Left ventricle myocardium inferior (tissue), 1 donor: ENCODE measurements at regions not wholly inside any gene's neighbourhood (a gene's known extent, or its start where the extent isn't known, plus 50 kb on each side); places are given as distances from the start of the nearest gene placed in this dataset.

Experiments
- DNase-seq: peaks from one replicate; pipeline ENCODE4 v3.0.0-alpha.2; 2020
- H3K27ac ChIP-seq: fragments of 200-600 bp; replicated peaks from 2 replicates; pipeline ENCODE4 v1.8.0; 2021
- H3K27me3 ChIP-seq: fragments of 200-600 bp; 2 replicates; pipeline ENCODE4 v1.8.0; 2021; ENCODE audit warnings: low read depth
- H3K36me3 ChIP-seq: fragments of 200-600 bp; 2 replicates; pipeline ENCODE4 v1.8.0; 2021
- H3K4me1 ChIP-seq: fragments of 200-600 bp; 2 replicates; pipeline ENCODE4 v1.8.0; 2021
- H3K4me3 ChIP-seq: fragments of 200-600 bp; 2 replicates; pipeline ENCODE4 v1.8.0; 2021; ENCODE audit warnings: mild to moderate bottlenecking, moderate library complexity
- H3K9me3 ChIP-seq: fragments of 200-600 bp; replicated peaks from 2 replicates; pipeline ENCODE4 v1.8.0; 2021
- intact Hi-C: fragments of 100-400 bp; cut with micrococcal nuclease; formaldehyde crosslinking; loops from one replicate; pipeline ENCODE4 v1.11.0; 2022
- TF ChIP-seq, protein P1 (sequence below): fragments of 200-600 bp; IDR thresholded peaks from 2 replicates; pipeline ENCODE4 v1.8.0; 2021; ENCODE audit warnings: antibody characterized with exemption, mild to moderate bottlenecking, borderline replicate concordance
- donor health status: DM: no; HTN: yes; CAD: no; lungs with severe emphysema.

DNA sequence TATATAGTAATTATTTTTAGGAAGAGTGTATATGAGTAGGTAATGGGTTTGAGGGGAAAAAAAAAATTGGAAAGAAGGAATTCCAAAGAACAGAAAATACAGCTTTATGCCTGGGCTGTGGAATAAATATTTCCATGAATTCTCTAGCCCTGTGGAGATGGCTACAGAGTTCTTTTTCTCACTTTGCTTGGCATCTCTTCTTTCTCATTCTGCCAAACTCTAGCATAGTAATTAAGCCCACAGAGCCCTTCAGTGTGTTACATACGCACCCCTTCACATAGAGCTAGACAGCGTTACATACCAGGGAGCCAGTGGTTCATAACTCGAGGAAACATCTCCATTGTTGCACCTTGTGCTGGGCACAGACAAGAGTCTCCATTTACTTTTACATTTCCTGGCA lies 621.1 kb downstream of the CDH8 start:
- DNase-seq: no peak

DNA sequence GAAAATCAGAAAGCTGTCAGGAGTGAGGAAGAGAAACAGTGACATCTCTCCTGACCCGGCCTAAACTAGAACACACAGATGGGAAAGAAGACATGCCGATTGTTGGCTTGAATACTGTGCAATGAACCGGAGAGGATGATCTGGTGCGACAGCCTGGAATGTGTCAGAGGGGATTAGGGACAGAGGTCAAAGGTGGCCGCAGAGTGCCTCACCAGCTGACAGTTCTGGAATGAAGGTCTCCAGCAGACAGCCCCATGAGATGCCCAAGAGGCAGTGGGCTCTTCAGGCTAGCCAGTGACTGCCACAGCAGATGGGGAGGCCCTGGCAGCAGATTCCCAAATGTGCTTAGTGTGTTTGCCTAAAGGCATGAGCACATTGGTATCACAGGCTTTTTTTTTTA lies 623.2 kb downstream of the CDH8 start:
- Histone ChIP-seq H3K27me3 (no peaks in the 10 kb centered on the region), H3K36me3 (no peaks in the 10 kb centered on the region), H3K27ac (no peak overlapping the region), H3K4me3 (no peak overlapping the region), H3K9me3 (no peaks in the 10 kb centered on the region), H3K4me1 (no peaks in the 10 kb centered on the region)
- TF ChIP-seq, protein P1, sequence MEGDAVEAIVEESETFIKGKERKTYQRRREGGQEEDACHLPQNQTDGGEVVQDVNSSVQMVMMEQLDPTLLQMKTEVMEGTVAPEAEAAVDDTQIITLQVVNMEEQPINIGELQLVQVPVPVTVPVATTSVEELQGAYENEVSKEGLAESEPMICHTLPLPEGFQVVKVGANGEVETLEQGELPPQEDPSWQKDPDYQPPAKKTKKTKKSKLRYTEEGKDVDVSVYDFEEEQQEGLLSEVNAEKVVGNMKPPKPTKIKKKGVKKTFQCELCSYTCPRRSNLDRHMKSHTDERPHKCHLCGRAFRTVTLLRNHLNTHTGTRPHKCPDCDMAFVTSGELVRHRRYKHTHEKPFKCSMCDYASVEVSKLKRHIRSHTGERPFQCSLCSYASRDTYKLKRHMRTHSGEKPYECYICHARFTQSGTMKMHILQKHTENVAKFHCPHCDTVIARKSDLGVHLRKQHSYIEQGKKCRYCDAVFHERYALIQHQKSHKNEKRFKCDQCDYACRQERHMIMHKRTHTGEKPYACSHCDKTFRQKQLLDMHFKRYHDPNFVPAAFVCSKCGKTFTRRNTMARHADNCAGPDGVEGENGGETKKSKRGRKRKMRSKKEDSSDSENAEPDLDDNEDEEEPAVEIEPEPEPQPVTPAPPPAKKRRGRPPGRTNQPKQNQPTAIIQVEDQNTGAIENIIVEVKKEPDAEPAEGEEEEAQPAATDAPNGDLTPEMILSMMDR: no peak
- intact Hi-C loops: no loop called here
- no peak for DNase-seq

More for the DNA sequence above, 621.1 kb downstream of the CDH8 start:
- TF ChIP-seq, protein P1: no peak
- H3K9me3 ChIP-seq: no peaks in the 10 kb centered on the region
- H3K27me3 ChIP-seq: no peaks in the 10 kb centered on the region
- intact Hi-C loops: no loop called here
- H3K4me1 ChIP-seq: no peaks in the 10 kb centered on the region
- no peak overlapping the region for H3K4me3 ChIP-seq
- H3K36me3 ChIP-seq: no peaks in the 10 kb centered on the region
- no peak overlapping the region for H3K27ac ChIP-seq

DNA sequence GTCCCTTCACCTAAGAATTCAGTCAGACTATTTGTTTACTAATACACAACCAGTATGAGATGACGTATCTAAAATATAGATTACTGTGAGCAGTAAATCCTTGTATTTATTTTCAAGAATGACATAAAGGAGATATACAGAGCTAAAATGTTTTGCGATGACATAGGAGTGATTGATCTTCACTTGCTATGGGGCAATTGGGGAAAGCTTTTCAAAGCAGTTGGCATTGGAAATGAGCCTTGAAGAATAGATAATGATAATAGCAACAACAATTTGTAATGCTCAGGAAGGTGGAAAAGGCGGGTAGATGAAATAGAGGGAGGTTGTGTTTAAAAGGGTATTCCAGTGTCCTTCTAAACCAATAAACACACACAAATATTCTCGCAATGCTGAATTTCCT lies 623.7 kb downstream of the CDH8 start:
- intact Hi-C loops: no loop called here
- Histone ChIP-seq H3K27ac (no peak overlapping the region), H3K27me3 (no peaks in the 10 kb centered on the region), H3K4me3 (no peak overlapping the region), H3K9me3 (no peaks in the 10 kb centered on the region), H3K36me3 (no peaks in the 10 kb centered on the region), H3K4me1 (no peaks in the 10 kb centered on the region)
- DNase-seq: no peak
- TF ChIP-seq, protein P1: no peak

DNA sequence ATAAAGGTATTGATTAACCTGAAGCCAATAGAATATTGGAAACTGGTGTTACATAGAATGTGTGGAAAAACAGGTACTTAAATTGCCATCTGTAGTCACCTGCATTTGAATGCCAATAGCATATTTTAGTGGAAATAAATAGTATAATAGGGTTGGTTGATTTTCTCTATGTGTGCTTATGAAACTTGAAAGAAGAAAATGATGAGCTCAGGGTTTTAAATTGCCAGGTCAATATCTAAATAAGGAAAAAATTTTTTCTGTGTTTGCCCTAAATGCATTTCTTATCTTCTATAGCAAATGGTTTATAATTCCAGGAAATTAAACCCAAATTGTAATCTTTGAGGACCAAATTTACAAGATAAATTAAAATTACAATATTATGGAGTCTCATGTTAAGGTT lies 626.6 kb downstream of the CDH8 start:
- DNase-seq: no peak
- Histone ChIP-seq H3K4me1 (no peaks in the 10 kb centered on the region), H3K36me3 (no peaks in the 10 kb centered on the region), H3K27ac (no peak overlapping the region), H3K9me3 (no peaks in the 10 kb centered on the region), H3K27me3 (no peaks in the 10 kb centered on the region), H3K4me3 (no peak overlapping the region)
- TF ChIP-seq, protein P1: no peak
- intact Hi-C loops: no loop called here

DNA sequence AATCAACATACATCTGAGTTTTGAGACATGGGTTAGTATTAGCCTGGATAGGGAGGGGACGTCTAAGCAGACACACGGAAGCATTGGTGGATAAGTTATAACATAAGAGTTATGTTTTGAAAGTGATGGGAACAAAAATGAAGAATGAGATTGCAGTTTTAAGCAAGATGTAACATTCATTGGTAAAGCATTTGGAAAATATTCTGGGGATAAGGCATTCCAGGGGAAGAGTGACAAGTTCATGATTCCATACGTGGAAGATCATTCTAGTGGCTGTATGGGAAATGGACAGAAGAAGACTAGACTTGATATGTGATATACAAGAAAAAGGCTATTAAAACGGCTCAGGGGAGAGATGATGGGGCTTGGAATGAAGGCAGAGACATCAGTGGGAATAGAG lies 632.9 kb downstream of the CDH8 start:
- Histone ChIP-seq H3K9me3 (no peaks in the 10 kb centered on the region), H3K27me3 (no peaks in the 10 kb centered on the region), H3K27ac (no peak overlapping the region), H3K4me3 (no peak overlapping the region), H3K36me3 (no peaks in the 10 kb centered on the region), H3K4me1 (no peaks in the 10 kb centered on the region)
- no peak for DNase-seq
- intact Hi-C loops: no loop called here
- TF ChIP-seq, protein P1: no peak

DNA sequence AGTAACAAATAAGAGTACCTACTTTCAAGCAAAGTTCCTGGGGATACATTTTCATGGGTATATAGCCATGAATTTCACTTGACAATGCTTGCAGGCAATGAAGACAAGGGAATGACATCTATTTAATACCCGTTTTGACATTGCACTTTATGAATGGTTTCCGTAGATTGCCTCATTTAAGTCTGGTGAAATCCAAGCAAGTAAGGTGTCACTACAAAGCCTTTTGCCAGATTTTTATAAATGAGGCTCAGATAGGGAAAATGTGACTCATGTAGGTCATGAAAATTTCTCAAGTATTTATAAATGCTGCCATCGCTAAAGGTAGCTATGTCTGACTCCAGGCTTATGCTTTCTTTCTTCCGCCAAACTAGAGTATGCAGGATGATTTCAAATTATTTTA lies 644.3 kb downstream of the CDH8 start:
- DNase-seq: no peak
- TF ChIP-seq, protein P1: no peak
- Histone ChIP-seq H3K4me1 (no peaks in the 10 kb centered on the region), H3K4me3 (no peak overlapping the region), H3K27ac (no peak overlapping the region), H3K27me3 (no peaks in the 10 kb centered on the region), H3K36me3 (no peaks in the 10 kb centered on the region), H3K9me3 (no peaks in the 10 kb centered on the region)
- intact Hi-C loops: no loop called here
